GM18505 (cell line): ENCODE measurements at regions not wholly inside any gene's neighbourhood (a gene's known extent, or its start where the extent isn't known, plus 50 kb on each side); places are given as distances from the start of the nearest gene placed in this dataset.

Source experiments
- ATAC-seq: cut with Tn5 transposase; IDR thresholded peaks from one replicate; pipeline ENCODE4 v1.9.1; 2021; ENCODE audit not compliant: unreplicated experiment
- POLR2A ChIP-seq: IDR thresholded peaks from 4 replicates; pipeline ENCODE4 v1.6.1; 2011; ENCODE audit warnings: borderline replicate concordance; ENCODE audit not compliant: insufficient read depth, insufficient read length; ENCODE audit errors: extremely low read depth

GRCh38 chr20:22352019-22352418 is 232.4 kb downstream of the FOXA2 start:
- TF ChIP-seq POLR2A = no peak
- no peak for ATAC-seq

DNA sequence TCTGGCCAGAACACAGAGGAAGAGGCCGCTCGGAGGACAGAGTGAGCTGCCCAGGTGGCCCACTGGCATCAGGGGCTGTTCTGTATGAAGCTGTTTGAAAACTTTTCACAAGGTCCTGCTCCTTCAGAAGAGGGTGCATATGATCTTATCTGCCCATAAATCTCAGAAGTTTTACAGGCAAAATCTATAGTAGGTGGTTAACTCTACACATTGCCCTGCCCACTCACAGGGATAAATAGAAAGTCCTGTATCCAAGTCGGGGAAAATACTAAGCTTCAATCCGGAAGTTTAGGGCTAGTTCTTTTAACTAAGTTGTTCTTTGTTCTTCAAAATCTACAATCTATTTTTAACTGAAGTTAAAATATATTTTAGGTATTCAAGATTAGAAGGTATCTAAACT is 233.7 kb downstream of the FOXA2 start:
- no peak for TF ChIP-seq POLR2A
- ATAC-seq = no peak

- ATAC-seq = no peak
- TF ChIP-seq POLR2A = no peak
These were observed 236.4 kb downstream of the FOXA2 start for GRCh38 chr20:22348010-22348409.

DNA sequence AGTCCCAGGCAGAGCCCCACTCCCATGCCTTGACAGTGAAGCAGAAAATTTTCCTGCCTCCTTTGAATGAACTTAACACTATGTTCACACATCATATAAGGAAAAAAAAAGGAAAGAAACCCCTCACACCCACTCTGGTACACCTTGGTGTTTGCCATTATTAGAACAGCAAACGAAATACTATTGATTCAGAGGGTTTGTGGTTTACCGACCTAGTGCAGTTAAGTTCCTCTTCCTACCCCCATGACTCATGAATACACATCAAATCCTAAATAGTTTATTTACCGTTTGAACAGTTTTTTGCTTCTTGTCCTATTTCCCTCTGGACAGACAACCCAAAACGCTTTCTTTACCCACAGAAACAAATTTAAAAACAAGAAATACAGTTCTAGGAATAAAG is 237.7 kb downstream of the FOXA2 start:
- no peak for ATAC-seq
- no peak for TF ChIP-seq POLR2A

- no peak for ATAC-seq
- no peak for TF ChIP-seq POLR2A
These were observed 240.8 kb downstream of the FOXA2 start for GRCh38 chr20:22343612-22344011.

DNA sequence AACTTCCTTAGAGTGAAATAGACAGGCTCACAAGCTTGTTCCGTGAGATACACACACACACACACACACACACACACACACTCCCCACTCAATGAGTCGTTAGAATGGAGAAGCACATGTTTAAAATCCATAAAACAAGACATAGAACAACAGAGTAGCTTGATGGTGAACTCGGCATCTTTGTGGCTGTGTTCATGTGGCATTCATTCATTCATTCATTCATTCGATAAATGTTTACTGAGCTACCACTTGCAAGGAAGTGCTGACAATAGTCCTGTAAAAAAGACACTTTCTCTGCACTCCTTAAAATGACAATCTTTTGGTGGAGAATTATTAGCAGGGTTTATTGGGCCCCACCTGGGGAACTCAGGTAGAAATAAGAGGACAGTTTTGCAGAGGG is 242.0 kb downstream of the FOXA2 start:
- TF ChIP-seq POLR2A = no peak
- ATAC-seq = no peak

DNA sequence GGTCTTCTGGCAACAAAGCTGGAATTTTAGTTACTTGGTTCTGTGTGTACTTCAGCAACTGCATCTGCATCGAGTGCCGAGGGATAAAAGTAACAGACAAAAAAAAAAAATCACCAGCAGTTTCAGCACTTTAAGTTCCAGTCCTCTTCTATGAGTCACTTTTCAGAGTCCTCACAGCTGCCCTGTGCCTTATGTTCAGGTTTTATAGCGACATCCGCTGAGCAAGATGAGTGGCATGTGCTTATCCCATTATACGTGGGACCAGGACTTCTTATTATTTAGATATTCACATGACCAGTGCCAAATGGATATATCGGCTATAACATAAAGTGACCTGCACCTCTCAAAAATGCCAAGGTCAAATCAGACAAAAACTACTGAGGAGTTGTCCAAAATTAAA is 242.9 kb downstream of the FOXA2 start:
- no peak for ATAC-seq
- no peak for TF ChIP-seq POLR2A

DNA sequence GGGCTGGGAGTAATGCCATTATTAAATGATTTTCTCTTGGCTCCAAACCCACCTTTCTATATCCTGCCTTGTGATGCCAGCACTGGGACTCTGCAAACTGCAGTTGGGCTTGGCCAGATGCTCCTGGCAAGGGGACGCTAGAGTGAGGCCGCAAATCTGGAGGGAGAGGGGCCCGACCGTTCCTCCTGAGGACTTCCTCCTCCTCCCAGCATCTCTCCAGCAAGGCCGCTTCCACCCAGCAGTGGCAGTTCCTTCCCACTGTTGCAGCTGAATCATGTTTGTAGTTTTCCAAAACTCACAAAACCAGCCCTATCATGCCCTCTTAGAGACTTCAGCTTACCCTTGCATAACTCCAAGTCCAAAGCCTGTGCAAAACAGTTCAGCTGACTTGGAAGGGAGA is 244.4 kb downstream of the FOXA2 start:
- no peak for TF ChIP-seq POLR2A
- ATAC-seq = no peak

- no peak for ATAC-seq
- no peak for TF ChIP-seq POLR2A
These were observed 245.1 kb downstream of the FOXA2 start for GRCh38 chr20:22339091-22339881.

DNA sequence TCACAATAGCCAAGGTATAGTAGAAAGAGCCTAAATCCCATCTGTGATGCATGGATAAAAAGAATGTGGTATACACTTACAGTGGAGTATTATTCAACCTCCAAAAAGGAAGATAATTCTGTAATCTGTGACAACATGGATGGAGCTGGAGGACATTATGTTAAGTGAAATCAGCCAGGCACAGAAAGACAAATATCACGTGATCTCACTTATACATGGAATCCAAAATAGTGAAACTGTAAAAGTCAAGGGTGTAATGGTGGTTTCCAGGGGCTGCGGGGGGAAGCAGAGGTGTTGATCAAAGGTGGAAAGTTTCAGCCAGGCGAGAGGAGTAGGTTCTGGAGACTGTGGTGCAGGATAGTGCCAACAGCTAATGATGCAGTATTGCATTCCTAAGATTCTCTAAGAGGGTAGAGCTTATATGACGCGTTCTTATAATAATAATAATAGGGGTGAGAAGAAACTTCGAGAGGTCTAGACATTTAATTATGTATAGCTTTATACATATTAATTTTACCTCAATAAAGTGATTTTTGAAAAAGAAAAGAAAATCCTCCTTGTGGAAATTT is 246.1 kb downstream of the FOXA2 start:
- no peak for ATAC-seq
- TF ChIP-seq POLR2A = no peak

DNA sequence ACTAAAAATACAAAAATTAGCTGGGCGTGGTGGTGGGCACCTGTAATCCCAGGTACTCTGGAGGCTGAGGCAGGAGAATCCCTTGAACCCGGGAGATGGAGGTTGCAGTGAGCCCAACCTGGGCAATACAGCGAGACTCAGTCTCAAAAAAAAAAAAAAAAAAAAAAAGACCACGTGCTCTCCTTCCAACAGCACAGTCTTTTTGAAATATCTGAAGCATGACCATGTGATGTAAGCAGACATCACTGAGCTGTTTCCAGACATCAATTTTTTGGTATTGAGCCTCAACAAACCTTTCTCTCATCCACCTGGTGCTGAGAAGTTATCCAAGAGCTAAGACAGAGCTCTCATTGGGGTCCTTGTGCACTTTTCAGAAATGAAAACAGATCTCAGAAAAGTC is 249.2 kb downstream of the FOXA2 start:
- ATAC-seq = no peak
- TF ChIP-seq POLR2A = no peak

- TF ChIP-seq POLR2A = no peak
- peak; percentile 89 for ATAC-seq
These were observed 250.4 kb downstream of the FOXA2 start for GRCh38 chr20:22333885-22334545.

GRCh38 chr20:22324505-22324904 is 259.9 kb downstream of the FOXA2 start:
- no peak for TF ChIP-seq POLR2A
- no peak for ATAC-seq

DNA sequence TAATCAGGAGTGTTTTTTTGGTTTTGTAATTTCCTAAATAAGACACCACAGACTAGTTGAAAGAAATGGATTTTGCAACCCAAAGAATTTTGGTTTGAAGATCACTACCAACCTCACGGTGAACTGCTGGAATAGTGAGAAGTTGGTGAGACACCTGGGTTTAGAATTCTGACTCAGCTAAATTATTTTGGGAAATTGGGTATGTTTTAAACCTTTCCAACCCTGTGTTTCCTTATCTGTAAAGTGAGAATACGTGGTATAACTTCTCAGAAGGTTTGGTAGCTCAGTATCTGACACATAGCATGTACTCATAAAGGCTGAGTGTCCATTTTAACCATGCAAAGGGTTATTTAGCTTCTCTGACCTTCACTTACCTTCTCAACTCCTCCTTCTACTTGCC is 261.9 kb downstream of the FOXA2 start:
- ATAC-seq = no peak
- no peak for TF ChIP-seq POLR2A
